ENCODE measurements at regions not wholly inside any gene's neighbourhood (a gene's known extent, or its start where the extent isn't known, plus 50 kb on each side); places are given as distances from the start of the nearest gene placed in this dataset.

DNA sequence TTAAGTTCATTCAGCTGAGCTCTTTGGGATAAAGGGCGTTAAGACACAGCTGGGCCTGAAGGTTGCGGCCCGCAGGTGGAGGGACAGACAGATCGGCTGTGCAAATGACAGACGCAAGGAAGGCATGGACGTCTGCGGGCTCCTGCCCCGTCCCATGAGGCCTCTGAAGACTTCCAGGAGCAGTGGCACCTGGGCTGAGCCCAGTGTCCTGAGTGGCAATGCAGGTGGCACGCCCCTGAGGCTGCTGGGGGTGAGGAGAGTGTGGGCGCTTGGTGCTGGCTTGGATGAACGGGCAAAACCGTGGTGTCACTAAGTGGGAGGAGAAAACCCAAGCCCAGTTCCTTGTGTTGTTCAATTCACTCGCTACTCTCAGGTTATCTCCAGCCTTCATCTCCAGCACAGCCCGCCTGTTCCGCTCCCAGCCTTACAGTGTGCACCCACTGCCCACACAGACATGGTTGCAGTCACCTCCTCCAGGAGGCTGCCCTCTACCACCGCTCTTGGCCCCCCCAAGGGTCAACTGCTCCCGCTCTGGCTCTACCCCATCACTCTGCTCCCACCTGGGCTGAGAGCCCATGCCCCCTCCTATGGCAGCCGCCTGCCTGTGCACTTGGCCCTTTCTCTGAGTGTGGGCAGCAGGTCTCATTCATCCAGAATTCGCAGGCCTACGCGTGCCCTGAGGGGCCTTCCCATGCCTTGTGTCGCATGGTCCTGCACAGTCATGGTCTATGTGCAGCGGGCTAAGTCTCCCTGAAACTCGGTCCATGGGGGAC lies 50.3 kb downstream of the PTGR3 start:
- DNase-seq: no peak

DNA sequence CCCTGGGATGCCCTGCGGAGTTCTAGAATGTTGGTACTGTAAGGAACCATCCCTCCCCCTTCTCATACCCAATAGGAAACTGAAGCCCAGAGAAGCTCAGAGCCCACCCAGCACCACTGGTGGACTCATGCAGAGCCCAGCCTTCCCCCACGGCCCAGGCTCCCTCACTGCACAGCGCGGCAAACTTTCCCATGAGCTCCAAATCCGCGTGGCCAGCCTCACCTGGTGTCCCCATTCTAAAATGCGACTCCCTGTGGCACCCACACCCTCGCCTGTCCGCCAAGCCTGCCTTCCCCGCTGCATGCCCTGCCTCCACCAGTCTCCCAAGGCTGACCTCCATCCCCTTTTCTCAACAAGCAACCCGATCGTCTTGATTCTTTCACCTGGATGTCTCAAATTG lies 51.1 kb downstream of the PTGR3 start:
- DNase-seq: no peak

DNA sequence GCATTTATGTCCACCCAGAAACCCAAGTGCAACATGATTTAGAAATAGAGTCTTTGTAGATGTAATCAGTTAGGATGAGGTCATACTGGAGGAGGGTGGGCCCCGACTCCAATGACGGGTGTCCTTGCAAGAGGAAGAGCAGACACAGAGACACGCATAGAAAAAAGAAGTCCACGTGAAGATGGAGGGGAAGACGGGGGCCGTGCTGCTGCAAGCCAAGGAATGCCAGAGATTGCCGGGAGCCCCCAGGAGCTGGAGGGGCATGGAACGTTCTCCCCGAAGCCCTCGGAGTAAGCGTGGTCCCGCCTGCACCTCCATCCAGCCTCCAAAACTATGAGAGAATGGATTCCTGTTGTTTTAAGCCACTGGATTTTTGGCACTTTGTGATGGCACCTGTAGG lies 51.6 kb downstream of the PTGR3 start:
- DNase-seq: no peak

DNA sequence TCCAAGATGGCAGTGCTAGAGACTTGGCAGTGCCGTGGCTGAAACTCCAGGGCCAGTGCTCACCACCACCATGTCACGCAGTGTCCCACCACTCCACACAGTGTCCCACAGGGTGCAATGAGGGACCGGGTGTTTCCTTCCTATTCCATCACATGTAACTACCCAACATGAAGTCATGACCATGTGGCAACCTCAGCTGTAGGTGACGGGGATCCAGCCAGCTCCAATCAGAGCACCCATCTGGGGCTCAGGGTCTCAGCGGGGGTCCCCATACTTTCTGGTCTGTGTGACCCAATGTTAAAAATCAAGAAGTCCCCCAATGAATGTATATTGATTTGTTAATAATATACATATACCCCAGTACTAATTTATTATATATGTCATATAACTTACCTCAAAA lies 52.1 kb downstream of the PTGR3 start:
- no peak for DNase-seq

DNA sequence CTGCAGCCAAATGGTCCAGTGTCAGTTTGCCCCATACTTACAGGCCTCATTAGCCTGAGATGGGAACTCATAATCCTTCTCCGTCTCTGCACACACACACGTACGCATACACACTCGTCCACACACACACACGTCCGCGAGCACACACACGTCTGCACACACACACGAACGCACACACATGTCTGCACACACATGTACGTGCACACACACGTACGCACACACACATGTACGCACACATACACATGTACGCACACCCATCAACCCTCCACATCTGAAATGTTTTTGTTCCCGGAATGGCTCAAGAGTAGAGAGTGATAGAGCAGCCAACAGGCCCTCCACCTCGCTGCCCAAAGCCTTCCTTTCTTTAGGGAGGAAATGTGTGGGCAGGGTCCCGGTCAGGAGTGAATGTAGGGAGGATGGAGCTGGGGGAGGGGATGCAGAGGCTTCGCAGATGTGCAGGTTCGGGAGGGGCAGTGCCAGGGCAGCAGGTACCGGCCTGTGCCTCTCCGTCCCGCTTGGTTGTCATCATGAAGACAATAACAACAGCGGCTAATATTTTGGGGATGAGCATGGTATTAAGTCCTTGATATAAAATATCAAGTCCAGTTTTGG lies 52.7 kb downstream of the PTGR3 start:
- no peak for DNase-seq

DNA sequence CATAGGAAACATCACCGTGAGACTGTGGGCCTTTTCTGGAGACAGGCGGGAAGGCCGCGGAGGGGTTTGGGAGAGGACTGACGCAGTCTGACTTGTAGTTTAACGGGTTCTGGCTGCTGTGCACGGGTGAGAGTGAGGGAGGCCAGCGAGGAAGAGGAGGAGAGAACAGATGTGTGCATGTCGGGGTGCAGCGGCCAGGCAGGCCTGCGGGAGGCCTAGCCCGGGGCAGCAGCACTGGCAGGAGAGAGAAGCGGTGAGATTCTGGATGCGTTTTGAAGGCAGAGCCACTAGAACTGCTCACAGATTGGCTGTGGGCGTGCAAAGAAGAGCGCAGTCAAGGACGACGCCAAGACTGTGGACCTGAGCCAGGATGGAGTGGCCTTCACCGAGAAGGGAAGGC lies 53.9 kb downstream of the PTGR3 start:
- DNase-seq: no peak

DNA sequence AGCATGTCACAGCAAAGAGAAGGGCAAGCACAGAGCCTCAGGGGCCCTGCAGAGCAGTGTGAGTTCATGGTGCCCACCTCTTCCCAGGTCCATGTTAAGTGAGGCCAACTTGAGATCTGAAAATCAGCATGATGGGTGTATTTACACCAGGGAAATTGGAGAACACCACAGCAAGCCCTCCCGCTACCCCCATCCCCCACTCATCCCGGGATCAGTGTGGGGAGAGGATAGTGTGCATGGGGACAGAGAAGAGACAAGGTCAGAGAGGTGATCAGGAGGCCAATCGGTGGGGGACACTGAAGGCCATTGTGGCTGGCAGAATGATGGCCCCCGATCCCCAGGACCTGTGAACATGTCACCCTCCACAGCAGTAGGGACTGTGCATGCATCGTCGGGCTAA lies 54.7 kb downstream of the PTGR3 start:
- DNase-seq: no peak

DNA sequence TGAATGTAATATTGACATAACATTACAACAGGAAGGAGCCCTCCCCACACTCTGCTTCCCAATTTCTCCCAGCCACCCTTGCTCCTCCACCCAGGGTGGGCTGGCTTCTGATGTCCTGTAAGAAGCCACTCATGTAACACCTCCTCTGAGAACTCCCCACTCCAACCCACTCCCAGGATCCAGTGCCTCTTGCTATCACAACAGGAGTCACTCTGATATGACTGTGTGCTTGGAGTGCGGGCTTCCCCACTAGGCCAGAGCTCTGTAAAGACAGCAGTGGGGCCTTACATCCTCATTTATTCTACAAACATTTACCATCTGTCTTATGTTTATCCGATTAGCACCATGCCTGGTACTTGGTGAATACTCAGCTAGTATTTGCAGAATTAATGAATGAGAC lies 65.1 kb downstream of the PTGR3 start:
- no peak for DNase-seq

DNA sequence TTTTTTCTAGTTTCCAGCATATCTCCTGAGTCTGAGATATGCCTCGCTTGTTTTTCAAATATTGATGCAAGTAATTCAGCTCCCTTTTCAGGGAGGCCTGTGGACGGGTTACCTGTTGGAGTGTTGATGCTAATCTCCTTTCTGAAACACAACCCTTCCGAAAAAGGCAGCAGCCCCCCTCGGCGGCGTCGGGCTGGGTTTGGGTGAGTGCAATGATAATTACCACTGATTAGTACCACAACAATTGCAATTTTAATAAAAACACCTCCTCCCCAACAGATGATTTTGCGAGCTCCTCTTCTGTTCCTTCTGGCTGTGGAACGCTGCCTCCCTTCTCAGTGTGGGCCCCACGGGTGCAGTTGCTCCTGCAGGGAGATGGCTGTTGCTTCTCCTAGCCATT lies 66.3 kb downstream of the PTGR3 start:
- no peak for DNase-seq

DNA sequence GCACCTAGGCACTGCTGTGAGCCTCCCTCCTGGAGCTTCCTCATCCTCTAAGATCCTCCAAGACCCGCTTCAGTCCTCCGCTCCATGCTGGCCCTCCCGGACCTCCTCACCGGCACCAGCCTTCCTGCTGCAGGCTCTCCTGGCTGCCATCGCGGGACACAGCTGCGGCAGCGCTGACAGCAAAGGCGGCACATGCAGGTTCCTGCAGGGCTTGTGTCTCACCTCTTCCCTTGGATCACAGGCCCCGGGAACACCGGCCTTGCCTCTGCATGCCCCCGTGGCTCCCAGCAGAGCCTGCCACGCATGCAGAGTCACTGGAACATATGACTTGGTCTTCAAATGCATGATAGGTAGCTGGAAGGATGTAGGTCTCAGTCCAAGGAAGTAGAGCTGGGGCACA lies 67.2 kb downstream of the PTGR3 start:
- no peak for DNase-seq

DNA sequence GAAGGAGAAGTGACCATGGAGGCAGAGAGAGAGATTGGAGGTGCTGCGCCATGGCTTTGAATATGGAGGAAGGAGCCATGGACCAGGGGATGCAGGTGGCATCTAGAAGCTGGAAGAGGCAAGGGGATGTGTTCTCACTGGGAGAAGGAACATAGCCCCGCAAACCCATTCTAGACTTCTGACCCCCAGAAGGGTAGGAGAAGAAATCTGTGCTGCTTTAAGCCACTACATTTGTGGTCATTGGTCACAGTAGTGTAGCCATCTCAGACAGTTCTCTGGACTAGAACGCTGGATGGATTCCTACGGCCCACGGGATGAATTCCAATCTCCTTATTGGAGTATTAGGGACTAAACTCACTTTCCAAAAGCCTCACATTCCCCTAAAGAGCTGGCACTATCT lies 67.8 kb downstream of the PTGR3 start:
- no peak for DNase-seq

DNA sequence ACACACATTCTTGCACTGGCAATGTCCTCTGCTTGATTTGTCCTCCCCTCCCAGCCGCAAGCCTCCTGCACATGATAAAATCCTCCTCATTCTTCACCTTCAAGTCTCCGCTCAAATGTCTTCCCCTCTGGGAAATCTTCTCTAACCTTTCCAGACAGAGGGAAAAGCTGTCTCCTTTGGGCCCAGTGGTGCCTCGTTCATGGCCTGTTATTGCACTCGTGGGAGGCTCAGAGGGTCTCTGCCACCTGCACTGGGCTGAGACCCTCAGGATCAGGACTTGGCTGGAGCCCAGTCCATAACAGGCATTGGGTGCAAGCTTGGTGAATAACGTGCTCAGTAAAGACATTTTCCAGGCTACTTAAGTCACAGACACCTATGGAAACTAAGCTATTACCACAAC lies 68.6 kb downstream of the PTGR3 start:
- DNase-seq: no peak

DNA sequence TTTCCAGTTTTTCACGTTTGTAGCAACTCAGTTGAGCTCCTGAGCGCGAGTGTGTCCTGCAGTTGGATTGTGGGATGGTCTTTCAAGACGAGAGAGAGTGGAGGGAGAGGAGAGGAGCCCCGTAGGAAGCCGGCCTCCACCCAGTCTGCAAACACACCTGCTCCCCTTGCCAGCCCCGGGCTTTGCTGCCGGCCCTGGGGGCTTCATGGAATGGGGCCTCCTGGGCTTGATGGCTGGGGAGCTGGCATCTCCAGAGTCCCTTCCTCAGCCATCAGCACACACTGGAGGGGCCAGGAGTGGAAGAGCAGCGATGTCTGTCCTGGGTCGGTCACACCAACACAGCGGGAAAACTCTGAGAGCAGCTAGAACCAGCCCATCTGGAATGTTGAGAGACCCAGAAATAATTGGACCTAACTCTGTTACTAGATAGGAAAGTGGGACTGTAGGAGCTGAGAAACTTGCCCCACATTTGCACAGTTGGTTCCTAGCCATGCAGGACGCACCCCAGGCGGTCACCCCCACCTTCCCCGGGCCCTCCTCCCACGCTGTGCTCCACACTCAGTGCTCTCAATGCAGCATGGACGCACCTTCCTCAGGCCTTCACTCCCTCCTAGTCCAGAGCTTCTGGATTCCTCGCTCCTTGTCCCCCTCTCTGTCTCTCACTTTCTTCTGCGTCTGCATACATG lies 69.6 kb downstream of the PTGR3 start:
- no peak for DNase-seq

DNA sequence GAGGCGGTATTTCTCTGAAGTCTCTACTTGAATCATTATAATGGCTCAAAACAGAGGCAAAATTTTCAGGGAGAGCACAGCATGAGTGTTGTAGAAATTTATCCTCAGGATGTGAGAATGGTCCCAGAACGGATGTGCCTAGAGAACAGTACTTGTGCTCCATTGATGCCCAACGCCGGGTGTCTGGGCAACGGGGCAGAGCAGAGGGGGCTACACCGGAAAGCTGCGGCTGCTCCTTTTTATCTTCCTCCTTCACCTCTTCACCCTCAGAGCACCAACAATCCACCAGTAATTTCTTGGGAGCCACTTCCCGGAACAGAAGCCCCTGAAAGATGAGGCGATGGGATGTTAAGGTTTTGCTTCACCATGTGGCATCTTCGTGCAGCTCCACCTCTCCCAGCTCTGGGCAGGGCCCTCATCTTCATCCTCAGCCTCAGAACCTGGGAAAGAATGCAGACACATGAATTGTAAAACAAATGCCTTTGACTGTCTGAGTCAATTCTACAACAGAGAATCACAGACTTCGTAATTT lies 71.5 kb downstream of the PTGR3 start:
- DNase-seq: no peak

DNA sequence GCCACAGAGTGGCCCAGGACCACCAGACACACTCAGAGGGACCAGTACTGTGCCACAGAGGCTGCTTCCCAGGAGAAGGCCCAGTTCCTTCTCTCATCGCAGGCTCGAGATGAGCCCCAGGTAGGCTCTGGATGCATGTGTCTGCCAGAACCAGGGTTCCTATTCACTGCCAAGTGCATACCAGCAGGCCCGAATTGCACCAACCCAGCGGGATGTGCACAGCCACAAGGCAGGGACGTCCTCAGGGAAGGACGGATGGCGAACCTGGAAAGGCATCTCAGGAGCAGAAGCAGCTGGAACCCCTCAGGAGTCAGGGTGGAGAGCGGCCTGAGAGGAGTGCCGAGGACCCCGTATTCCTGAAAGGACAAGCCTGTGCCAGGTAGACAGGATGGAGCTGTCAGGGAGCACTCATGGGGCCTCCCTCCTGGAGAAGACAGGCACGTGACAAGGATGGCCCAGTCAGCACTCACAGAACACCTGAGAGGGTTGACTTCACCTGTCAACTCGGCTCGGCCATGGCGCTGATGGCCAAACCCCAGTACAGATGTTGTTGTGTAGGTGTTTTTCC lies 73.7 kb downstream of the PTGR3 start:
- no peak for DNase-seq

DNA sequence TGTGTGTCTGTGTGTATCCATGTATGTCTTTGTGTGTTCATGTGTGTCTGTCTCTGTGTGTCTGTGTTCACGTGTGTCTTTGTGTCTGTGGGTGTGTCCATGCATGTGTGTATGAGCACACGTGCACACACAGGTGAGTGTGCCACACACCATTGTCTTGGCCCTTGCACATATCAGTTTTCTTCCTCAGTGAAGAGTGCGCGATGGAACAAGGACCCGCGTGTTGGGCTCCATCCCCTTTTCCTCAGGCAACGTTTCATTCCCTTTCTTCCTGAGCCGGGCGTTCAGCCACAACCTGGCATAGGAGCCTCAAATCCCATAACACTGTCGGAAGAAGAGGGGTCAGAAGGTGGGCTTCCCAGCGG lies 74.3 kb downstream of the PTGR3 start:
- DNase-seq: no peak

DNA sequence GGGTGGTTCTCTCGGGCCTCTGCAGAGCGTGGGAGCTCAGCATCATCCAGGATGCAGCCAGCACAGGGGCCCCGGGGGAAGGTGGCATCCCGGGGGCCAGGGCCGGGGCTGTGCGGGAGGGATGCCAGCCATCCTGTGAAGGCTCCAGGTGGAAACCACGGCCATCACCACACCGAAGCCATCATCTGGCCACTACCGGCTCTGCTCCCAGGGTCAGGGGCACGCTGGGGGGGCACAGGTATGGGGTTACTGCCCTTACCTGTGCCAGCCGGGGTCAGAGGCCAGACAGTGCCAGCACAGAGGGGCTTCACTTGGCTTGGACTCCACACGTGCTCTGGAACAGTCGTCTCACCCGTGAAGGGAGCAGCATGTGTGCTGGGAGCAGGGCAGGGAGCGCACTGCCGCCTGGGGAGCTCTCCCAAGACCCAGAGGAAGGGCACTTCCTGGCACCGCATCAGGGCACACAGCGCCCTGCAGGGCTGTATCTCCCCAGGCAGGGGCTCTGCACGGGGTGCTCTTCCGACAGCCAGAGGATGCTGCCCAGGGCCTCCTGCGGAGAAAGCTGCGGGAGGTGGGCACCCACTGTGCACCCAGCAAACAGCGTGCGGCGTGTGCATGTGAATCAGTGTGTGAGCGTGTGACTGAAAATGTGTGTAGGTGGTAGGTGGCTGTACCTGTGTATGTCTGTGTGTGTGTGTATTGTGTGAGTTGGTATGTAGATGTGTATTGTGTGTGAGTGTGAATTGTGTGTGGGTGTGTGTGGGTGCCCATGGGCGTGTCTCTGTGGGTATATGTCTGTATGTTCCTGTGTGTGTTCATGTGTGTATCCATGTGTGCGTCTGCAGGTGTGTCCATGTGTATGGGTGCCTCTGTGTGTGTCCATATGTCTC lies 75.0 kb downstream of the PTGR3 start:
- DNase-seq: no peak

DNA sequence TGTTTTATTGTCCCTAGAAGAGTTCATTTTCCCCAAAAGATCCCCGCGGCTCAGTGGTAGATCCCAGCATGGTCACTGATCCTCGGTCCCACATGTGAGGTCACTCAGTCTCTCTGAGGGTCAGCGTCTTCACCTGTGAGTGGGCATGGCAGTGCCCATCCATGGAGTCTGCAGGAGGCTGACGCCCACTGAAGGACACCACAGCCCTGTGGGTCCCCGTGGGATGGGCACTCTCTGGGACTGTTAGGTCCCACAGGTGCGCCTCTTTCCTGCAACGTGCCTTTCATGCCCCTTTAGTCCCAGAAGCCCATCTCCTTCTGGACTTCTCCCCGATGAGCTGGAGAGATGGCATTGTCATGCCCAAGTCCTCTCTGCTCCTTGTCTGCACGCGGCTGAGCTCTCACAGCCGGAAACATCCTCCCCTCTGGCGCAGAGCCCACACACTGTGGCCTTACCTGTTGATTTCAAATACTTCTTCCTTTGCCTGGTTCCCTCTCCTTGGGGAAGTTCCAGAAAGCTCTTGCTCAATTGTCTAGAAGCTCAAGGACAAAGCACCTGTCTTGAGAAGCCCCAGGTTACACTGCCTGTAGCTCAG lies 75.9 kb downstream of the PTGR3 start:
- DNase-seq: no peak

DNA sequence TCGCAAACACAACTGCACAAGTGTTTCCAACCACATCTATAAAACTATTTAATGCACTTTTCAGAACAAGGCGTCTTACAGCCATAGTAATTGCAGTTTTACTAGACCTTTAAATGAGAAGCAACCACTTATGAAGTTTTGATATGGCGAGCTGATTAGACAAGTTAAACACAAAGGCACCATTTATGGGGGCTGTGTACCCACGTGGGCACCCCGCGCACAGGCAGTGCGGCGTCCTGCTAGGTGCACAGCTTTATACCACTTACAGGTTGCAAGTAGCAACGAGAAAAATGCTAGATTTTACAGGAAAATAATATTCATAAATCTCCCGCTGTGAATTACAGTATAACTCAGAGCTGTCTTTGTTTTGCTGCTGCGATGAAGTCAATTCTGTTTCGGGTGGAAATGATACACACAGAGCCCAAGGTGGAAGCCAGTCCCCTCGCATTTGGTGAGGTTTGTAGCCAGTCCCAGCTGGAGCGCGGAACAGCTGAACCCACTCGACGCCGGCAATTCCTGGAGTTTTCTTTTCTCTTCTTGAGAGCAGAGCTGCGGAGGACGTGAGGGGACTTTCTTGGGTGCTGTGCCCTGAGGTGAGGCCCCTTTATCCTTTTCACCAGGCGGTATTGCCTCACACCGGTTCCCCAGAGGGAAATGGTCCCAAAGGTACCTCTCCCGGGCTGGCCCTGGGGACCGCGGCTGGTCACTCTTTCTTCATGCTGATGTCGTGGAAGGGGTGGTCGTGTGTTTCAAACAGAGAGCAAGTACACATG lies 76.7 kb downstream of the PTGR3 start:
- DNase-seq: no peak

DNA sequence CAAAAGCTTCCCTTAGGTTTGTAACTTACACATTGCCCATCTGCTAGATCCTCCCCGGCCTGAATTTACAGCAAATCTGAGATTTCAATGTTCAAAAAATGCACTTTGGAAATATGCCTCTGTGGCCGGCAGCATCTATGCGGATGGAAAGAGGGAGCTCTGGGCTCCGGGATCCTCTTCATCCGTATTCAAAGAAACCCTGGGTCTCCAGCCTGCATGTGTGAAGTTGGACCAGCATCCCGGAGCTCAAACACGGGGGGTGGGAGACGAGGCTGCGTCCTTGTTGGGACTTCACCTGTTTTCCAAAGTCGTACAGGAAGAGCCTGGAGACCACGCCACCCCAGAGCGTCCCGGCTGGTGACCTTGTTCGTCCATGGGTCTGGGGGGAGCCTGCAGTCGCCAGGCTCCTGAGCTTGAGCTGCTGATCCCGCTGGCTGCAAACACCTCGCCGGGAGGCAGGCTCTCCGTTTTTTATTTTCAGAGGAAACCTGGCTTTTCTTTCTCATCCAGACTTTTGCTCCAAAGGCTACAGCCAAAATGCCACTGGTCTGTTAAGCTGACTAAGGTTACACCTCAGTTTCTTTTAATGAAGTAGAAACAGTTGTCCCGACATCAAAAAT lies 77.4 kb downstream of the PTGR3 start:
- no peak for DNase-seq

Data from dermis blood vessel endothelial cell (primary cell).